ENCODE measurements at regions not wholly inside any gene's neighbourhood (a gene's known extent, or its start where the extent isn't known, plus 50 kb on each side); places are given as distances from the start of the nearest gene placed in this dataset.

DNA sequence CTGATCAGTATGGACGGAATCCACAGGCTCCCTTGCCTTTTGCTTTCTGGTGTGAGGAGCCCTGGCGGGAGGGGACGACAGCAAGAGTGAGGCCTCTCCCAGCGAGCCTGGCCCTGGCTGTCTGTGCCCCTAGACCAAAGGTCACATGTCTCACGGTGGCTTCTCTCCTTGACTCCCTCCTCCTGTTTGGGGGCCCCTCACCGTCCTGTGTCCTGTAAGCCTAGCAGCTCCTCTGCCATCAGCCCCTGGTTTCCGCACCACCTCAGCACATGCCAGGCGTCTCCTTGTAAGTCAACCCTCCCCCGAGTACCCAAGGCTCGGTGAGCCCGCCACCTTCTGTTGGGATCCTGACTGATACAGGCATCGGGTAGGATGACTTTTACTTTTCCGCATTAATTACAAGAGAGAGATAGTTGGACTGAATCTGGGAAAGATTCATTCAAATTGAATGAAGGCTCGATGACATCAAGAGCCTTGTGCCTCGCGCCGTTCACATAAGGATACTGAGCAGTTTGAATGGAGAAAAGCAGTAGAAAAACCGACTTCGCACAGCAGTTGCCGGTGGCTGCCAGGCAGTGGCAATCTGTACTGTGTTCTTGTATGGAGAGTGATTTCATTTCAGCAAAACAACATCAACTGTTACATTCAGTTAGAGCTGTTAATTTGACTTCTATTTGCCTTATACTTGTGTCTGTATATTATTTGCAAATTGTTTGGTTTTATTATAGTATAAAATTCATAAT, 119.8 kb downstream of the XRCC2 start:
- TF ChIP-seq, protein P1, sequence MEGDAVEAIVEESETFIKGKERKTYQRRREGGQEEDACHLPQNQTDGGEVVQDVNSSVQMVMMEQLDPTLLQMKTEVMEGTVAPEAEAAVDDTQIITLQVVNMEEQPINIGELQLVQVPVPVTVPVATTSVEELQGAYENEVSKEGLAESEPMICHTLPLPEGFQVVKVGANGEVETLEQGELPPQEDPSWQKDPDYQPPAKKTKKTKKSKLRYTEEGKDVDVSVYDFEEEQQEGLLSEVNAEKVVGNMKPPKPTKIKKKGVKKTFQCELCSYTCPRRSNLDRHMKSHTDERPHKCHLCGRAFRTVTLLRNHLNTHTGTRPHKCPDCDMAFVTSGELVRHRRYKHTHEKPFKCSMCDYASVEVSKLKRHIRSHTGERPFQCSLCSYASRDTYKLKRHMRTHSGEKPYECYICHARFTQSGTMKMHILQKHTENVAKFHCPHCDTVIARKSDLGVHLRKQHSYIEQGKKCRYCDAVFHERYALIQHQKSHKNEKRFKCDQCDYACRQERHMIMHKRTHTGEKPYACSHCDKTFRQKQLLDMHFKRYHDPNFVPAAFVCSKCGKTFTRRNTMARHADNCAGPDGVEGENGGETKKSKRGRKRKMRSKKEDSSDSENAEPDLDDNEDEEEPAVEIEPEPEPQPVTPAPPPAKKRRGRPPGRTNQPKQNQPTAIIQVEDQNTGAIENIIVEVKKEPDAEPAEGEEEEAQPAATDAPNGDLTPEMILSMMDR (conservative IDR thresholded peaks at IDR 0.05; ENCODE audit: low read depth, low read length) = no peak
- TF ChIP-seq EZH2 (IDR thresholded peaks at IDR 0.05; ENCODE audit: borderline replicate concordance, low read depth, low read length, poor library complexity, severe bottlenecking) = no peak
